ENCODE measurements at regions not wholly inside any gene's neighbourhood (a gene's known extent, or its start where the extent isn't known, plus 50 kb on each side); places are given as distances from the start of the nearest gene placed in this dataset.

GRCh38 chr4:186341655-186342054 is 75.7 kb downstream of the F11 start:
- TF ChIP-seq CTCF (conservative IDR thresholded peaks at IDR 0.05; ENCODE audit: low read depth, low read length) = no peak
- no peak overlapping the region for H3K4me3 ChIP-seq (ENCODE audit: low read length)
- no peak for DNase-seq (ENCODE audit: low read depth)

Data from retinal pigment epithelial cell (primary cell).